Choroid plexus epithelial cell (primary cell): ENCODE measurements at regions not wholly inside any gene's neighbourhood (a gene's known extent, or its start where the extent isn't known, plus 50 kb on each side); places are given as distances from the start of the nearest gene placed in this dataset.

ENCODE experiments used
- DNase-seq: peaks from one replicate; pipeline ENCODE4 v3.0.0-alpha.2; 2010; ENCODE audit warnings: low read depth
- H3K4me3 ChIP-seq: 2 replicates; pipeline ENCODE4 v1.5.1; 2011; ENCODE audit warnings: low read depth, mild to moderate bottlenecking, control low read depth, low read length, moderate library complexity
- CTCF ChIP-seq: conservative IDR thresholded peaks from 2 replicates; pipeline ENCODE4 v1.5.1; 2011; ENCODE audit warnings: low read depth, mild to moderate bottlenecking, control low read depth, inconsistent platforms, low read length, moderate library complexity

- no peak for DNase-seq
- TF ChIP-seq CTCF: no peak
- H3K4me3 ChIP-seq: no peak overlapping the region
Measured at GRCh38 chr12:128012110-128012509, 254.9 kb upstream of the TMEM132C start.

DNA sequence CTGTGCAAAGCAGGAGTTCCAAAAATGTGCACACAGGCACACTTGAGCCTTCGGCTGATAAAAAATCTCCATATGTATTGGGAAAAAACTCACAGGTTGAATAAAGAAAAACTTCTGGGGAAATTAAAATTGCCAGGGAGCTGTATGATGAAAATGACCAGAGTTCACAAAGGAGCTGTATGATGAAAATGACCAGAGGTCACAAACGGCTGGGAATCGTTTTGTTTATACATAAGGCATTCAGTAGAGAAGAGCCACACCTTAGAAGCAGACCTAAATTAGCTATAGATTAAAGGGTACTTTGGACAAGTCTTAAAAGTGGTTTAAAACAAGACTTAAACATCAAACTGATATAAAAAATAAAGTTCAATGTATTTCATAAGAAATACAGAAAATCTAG lies 251.7 kb upstream of the TMEM132C start:
- no peak for TF ChIP-seq CTCF
- no peak for DNase-seq
- H3K4me3 ChIP-seq: no peak overlapping the region

- peak; percentile 9 for DNase-seq
- no peak for TF ChIP-seq CTCF
- no peak overlapping the region for H3K4me3 ChIP-seq
Measured at GRCh38 chr12:128018067-128018466, 248.9 kb upstream of the TMEM132C start.

DNA sequence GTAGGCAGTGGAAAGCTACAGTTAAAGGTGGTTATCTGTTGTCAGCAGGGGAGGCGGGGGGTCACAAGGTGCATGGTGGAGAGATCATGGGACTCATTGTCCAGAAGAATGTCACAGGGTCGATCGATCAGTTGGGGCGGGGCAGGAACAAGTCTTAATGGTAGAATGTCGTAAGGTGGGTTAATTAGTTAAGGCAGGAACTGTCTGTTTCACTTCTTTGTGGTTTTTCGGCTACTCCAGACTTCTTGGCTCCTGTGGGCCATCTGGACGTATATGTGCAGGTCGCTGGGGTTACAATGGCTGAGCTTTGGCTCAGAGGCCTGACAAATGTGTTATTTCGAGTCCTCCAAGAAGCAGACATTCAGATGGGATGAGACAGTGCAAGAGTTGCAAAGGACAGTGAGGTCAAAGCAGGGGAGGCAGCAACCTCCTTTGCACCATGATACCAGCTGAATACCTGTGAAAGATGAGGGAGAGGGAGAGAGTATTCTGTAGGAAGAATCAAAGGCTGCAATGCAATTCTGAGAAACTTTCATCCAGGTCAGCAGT lies 246.9 kb upstream of the TMEM132C start:
- TF ChIP-seq CTCF: no peak
- DNase-seq: no peak
- no peak overlapping the region for H3K4me3 ChIP-seq

DNA sequence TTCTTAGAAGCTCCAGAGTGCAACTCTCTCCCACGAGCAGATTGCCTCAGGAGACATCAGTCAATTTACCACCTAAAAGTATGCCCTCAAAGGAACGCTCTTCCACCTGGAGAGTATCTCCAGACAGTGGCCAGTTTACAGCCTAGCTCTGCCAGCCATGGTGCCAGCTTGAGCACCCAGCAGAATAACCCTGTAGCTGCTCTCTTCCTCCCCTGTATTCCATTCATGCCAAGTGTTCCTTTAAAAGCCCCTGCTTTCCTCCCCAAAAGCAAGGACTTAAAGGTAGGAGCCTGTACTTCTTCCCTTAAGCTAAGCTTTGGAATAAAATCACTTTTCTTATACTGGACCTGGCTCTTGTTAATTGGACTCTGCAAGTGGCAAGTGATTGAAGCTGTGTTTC lies 245.4 kb upstream of the TMEM132C start:
- no peak for TF ChIP-seq CTCF
- no peak overlapping the region for H3K4me3 ChIP-seq
- DNase-seq: no peak

- H3K4me3 ChIP-seq: no peak overlapping the region
- TF ChIP-seq CTCF: no peak
- no peak for DNase-seq
Measured at GRCh38 chr12:128025589-128026245, 241.3 kb upstream of the TMEM132C start.
